HepG2 (cell line): ENCODE measurements at regions not wholly inside any gene's neighbourhood (a gene's known extent, or its start where the extent isn't known, plus 50 kb on each side); places are given as distances from the start of the nearest gene placed in this dataset.

Source experiments
- FOXO1 ChIP-seq: sonication (generic); formaldehyde crosslinking; IDR thresholded peaks from 2 replicates; pipeline ENCODE4 v1.4.0; 2020; ENCODE audit warnings: missing genetic modification reagents
- IRF2 ChIP-seq: IDR thresholded peaks from 2 replicates; pipeline ENCODE4 v1.6.1; 2018; ENCODE audit warnings: missing genetic modification reagents, missing compliant biosample characterization
- MTF1 ChIP-seq: sonication (generic); formaldehyde crosslinking; IDR thresholded peaks from 2 replicates; pipeline ENCODE4 v1.5.0; 2020; ENCODE audit warnings: missing genetic modification reagents
- POLR2A ChIP-seq, 2 experiments: IDR thresholded peaks; 2 replicates each; pipeline ENCODE4 v1.6.1; 2011; ENCODE audit warnings: low read depth in 2 of 2, low read length in 2 of 2, mild to moderate bottlenecking in 1 of 2, moderate library complexity in 1 of 2; ENCODE audit not compliant: insufficient read depth in 1 of 2
- POLR2AphosphoS5 ChIP-seq: IDR thresholded peaks from 2 replicates; pipeline ENCODE4 v1.6.1; 2012; ENCODE audit warnings: low read depth, low read length
- RFX5 ChIP-seq: IDR thresholded peaks from 2 replicates; pipeline ENCODE4 v1.6.1; 2011; ENCODE audit warnings: low read depth, low read length, improper control_type of control experiment
- ZNF569 ChIP-seq: sonication (generic); formaldehyde crosslinking; IDR thresholded peaks from 2 replicates; pipeline ENCODE4 v1.5.0; 2020; ENCODE audit warnings: mild to moderate bottlenecking, missing genetic modification reagents, moderate library complexity, borderline replicate concordance

DNA sequence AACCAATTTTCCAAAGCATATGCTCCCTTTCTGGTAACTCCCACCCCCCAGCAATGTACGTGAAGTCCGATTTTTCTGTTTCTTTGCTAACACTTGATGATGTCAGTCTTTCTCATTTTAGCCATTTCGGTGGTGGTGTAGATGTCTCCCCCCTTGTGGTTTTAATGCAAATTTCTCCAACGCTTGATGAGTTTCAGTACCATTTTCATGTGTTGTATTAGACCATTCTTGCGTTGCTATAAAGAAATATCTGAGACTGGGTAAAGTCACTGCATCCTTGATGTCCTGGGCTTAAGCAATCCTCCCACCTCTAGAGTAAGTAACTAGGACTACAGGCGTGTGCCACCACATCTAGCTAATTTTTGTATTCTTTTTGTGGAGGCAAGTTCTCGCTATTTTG, 148.4 kb upstream of the VCX3A start:
- TF ChIP-seq POLR2AphosphoS5, result no peak
- TF ChIP-seq ZNF569 (CRISPR knock-in tag), result no peak
- no peak for TF ChIP-seq FOXO1 (CRISPR knock-in tag)
- no peak for TF ChIP-seq MTF1
- no peak for TF ChIP-seq RFX5
- no peak for TF ChIP-seq IRF2 (CRISPR knock-in tag)
- no peak for TF ChIP-seq POLR2A (IDR thresholded peaks at IDR 0.05; ENCODE audit: insufficient read depth in 1 of 2, low read depth in 2 of 2, low read length in 2 of 2)
